HG02970 (cell line): ENCODE measurements at regions not wholly inside any gene's neighbourhood (a gene's known extent, or its start where the extent isn't known, plus 50 kb on each side); places are given as distances from the start of the nearest gene placed in this dataset.
"Not testable (repeated sequence)": the region's sequence is repeated elsewhere in the genome, so short reads cannot be mapped to it uniquely, and the experiment has no call there.

Experiments used
- ATAC-seq: cut with Tn5 transposase; IDR thresholded peaks from one replicate; pipeline ENCODE4 v1.9.1; 2021; ENCODE audit warnings: mild to moderate bottlenecking, moderate library complexity, moderate number of reproducible peaks; ENCODE audit not compliant: unreplicated experiment, low FRiP score

DNA sequence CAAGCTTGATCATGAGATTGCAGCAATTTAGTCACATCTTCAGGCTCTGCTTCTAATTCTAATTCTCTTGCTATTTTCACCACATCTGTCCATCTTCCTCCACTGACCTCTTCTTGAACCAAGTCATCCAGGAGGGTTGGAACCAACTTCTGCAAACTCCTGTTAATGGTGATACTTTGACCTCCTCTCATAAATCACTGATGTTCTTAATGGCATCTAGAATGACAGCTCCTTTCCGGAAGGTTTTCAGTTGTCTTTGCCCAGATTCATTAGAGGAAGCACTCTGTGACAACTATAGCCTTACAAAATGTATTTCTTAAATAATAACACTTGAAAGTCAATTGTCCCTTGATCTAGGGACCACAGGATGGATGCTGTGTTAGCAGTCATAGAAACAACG lies 136.2 kb downstream of the IGLL1 start:
- ATAC-seq, result not testable (repeated sequence)

DNA sequence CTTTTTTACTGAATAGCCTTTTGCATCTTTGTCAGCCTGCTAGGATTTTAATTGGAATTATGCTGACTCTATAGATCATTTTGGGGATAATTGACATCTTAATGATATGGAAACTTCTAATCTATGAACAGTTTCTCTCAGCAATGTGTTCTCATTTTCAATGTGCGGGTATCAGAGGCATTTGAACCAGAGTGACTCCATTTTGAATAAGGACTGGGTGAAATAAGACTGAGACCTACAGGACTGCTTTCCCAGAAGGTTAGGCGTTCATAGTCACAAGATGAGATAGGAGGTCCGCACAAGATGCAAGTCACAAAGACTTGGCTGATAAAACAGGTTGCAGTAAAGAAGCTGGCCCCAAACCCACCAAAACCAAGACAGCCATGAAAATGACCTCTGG lies 140.5 kb downstream of the IGLL1 start:
- not testable (repeated sequence) for ATAC-seq

DNA sequence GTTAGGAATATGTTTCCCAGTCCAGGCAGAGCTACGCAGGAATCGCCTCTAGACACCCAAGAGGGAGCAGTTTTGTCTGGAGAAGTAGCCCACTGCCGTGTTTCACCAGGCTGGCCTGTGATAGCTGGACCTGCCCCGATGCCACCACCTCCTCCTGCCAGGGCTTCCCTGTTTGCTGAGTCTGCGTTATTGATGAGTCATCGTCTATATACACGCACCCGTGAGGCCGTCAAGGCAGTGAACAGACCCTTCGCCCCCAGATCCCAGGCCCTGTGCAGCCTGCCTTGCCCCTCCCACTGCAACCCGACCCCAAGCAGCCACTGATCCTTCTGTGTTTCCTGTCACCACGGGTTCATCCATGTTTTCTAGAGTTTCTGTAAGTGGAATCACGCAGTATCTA lies 141.9 kb downstream of the IGLL1 start:
- no peak for ATAC-seq

DNA sequence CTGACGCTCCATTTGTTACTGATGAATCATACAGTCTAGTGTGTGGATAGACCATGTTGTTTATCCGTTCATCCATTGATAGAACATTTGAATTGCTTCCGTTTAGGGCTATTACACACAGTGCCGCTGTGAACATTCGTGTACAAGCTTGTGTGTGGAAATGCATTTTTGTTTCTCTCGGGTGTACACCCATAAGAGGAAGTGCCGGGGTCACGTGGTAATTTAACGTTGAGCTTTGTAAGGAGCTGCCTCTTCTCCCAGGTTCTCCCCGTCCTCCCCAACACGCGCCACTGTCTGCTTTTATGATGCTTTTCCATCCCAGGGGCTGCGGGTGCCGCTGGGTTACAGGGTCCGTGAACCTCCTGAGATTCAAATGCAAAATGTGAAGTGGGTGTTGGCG lies 142.3 kb downstream of the IGLL1 start:
- no peak for ATAC-seq

- ATAC-seq, result not testable (repeated sequence)
Measured at GRCh38 chr22:23437107-23437395, 143.0 kb downstream of the IGLL1 start.

DNA sequence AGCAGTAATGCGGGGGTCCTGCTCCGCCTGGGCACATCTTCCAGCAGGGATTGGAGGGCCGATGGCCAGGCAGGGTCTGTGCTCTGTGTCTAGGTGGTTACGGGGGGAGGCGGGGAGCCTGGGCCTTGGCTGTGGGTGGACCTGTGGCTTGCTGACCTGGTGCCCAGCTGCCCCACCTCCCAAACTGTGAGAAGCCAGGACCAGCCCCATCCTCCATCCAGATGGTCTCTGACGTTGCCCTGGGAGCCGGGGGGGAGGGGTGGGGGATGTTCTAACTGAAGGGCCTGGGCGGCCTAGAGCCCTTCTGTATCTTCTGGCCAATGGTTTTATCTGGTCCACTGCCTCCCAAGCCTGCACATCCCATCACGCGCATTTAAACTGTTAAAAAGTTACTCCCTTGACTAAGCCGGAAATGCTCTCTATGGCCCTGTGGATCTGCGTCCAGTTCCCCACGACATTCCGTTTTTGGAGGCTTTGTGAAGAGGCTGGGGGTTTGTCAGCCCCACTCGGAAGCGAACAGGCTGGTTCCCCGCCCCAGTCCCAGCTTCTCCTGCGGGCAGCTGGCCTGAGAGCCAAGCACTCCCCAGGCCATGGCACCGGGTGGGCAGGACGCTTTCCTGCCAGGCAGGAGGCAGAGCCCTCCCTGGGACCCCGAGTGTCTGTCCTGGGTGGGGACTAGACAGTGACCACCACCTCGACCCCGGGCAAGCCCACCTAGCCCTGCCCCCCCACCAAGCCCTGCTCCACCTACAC lies 143.6 kb downstream of the IGLL1 start:
- not testable (repeated sequence) for ATAC-seq

DNA sequence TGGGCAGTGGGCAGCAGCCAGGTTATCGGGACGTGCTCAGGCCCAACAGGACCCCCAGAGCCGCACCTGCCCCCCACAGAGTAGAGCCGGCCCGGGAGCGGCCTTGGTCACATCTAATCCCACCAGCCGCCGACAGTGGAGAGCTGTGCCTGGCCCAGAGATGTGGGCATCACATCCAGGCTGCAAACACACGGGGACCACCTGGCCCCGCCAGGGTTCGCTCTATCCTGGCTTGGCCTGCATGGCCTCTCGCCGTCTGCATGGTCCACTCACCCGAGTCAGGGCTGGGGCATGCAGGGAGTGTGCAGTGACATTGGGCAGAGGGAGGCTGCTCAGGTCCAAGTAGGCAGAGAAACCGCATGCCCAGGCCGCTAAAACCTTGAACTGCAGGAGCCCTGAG lies 144.9 kb downstream of the IGLL1 start:
- ATAC-seq, result not testable (repeated sequence)

DNA sequence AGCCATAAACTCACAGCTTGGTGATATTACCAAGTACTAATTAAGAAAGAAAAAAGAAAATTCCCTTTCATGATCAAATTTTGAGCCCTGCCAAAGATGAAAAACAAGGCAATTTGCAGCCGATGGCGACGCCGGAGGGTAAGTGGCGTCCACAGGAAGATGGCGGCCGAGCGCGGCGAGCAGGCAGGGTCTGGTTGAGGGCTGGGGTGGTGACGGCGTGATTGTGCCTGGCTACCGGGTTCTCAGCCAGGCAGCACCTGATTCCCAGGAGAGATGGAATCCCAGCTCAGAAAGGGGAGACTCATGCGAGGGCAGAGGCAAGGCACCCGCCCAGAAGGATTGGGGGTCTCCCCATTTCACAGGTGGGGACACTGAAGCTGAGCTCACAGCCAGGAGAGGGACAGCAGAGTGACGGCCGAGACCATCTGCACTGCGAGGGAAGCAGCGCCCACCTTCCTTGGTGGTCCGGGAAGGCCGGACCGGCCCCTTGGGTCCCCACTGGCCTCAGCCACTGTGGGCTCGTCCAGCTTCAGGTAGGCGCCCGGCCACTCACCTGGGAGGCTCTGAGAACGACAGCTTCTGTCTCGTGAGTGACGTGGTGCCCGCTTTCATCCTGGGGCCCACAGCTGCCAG lies 145.8 kb downstream of the IGLL1 start:
- not testable (repeated sequence) for ATAC-seq

GRCh38 chr22:23433127-23434005 lies 146.7 kb downstream of the IGLL1 start:
- ATAC-seq, result not testable (repeated sequence)

- ATAC-seq, result not testable (repeated sequence)
Measured at GRCh38 chr22:23432719-23433118, 147.4 kb downstream of the IGLL1 start.

GRCh38 chr22:23431337-23432072 lies 148.6 kb downstream of the IGLL1 start:
- no peak for ATAC-seq

GRCh38 chr22:23424551-23425068 lies 155.5 kb downstream of the IGLL1 start:
- not testable (repeated sequence) for ATAC-seq

- no peak for ATAC-seq
Measured at GRCh38 chr22:23424031-23424430, 156.1 kb downstream of the IGLL1 start.

GRCh38 chr22:23422281-23422680 lies 157.8 kb downstream of the IGLL1 start:
- not testable (repeated sequence) for ATAC-seq

GRCh38 chr22:23421300-23421699 lies 158.8 kb downstream of the IGLL1 start:
- ATAC-seq, result not testable (repeated sequence)

DNA sequence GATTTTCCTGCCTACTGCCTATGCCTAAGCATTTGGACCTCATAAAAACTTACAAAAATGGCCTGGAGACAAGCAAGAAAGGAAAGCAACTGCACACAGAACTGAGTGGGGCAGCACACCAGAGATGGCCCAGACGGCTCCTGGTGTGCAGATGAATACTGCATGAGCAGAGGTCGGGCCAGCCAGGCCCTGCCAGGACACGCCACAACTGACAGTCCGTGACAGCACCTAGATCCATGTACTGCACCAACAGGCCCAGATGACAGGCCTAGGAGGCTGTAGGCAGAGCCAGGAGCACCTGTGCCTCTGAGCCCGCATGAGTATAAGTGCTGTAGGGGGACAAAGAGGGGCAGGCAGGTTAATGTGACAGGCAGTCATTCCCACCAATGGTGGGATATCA lies 160.2 kb downstream of the IGLL1 start:
- ATAC-seq, result no peak

DNA sequence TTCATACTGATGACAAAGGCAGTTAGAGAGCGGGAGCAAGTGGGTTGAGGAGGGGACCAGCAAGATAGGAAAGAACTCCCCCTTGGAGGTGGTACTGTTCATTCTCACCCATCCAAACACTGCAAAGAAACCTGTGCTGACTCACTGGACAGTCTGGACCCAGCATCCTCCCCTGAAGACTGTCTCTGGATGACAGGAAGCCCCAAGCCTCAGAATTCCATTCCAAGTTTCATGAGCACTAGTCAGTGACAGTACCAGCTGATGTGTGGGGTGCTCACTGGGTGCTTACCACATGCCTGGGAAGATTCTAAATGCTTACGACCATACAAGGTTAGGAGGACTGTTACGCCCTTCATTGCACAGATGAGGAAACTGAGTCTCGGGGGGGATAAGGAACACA lies 160.9 kb downstream of the IGLL1 start:
- no peak for ATAC-seq

DNA sequence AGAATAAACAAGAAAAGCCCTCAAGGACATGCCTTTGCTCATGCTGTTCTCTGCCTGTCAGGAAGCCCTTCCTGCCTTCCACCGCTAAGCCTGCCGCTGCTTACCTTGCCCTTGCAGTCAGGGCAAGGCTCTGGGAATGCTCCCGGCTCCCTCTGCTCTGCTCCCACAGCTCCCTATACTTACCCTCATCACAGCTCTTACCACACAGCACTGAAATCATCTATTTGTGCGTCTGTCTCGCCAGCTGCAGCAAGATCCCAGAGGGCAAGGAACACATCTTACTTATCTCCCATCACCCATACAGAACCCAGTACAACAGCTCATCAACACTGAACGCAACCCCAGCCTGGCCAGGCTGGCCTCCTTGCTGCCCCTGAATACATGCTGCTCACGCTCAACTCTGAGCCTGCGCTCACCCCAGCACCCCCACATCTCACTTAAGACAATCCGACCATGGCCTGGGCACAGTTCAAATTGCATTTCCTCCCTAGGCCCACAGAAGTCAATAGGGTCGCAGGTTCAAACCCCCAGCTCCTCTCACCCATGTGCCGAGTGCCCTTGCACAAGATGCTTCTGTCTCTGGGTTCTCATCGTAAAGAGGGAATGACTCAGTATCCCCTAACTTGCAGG lies 161.8 kb downstream of the IGLL1 start:
- ATAC-seq, result no peak

GRCh38 chr22:23417327-23417726 lies 162.8 kb downstream of the IGLL1 start:
- ATAC-seq, result not testable (repeated sequence)

DNA sequence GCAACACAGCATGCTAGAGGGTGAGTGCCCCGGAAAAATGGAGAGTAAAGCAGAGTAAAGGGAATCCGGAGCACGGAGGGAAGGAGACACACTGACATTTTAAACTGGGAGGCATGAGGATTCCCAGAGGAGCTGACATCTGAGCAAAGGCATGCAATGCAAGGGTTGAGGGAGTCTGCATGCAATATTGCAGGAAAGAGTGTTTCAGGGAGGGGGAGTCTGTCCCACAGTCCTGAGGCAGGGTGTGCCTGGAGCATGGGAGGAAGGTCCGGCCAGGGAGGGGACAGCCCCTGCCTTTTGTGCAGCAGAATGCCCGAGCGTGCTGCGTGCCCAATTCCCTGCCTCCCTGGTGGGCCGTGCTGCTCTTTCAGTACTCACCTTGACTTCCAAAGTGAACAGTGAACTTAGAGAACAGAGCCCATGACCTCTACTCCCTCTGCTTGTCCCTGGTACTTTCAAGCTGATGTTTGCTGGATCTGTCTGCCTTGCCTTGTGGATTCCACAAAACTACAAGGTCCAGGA lies 163.9 kb downstream of the IGLL1 start:
- not testable (repeated sequence) for ATAC-seq
